HEK293T (cell line): ENCODE measurements at regions not wholly inside any gene's neighbourhood (a gene's known extent, or its start where the extent isn't known, plus 50 kb on each side); places are given as distances from the start of the nearest gene placed in this dataset.

Experiments used
- CTCF ChIA-PET: fragments of 350-600 bp; formaldehyde crosslinking; extraction: SDS; loops from one replicate; lab custom pipeline; 2021; ENCODE audit warnings: antibody characterized with exemption, inconsistent platforms; lab: Yijun Ruan, JAX
- POLR2A ChIA-PET: fragments of 350-600 bp; formaldehyde crosslinking; extraction: SDS; loops from one replicate; lab custom pipeline; 2020; ENCODE audit warnings: antibody characterized with exemption, inconsistent platforms; lab: Yijun Ruan, JAX
- DNase-seq: peaks from one replicate; pipeline ENCODE4 v3.0.0; 2012; ENCODE audit warnings: mixed read lengths; ENCODE audit errors: extremely low spot score
- ARNT ChIP-seq: fragments of 450-650 bp; IDR thresholded peaks from 2 replicates; pipeline ENCODE4 v1.6.1; 2017; ENCODE audit warnings: mild to moderate bottlenecking
- BHLHE40 ChIP-seq: fragments of 450-650 bp; IDR thresholded peaks from 2 replicates; pipeline ENCODE4 v1.6.1; 2016; ENCODE audit warnings: mild to moderate bottlenecking, moderate library complexity, borderline replicate concordance
- CTBP1 ChIP-seq: fragments of 450-650 bp; IDR thresholded peaks from 2 replicates; pipeline ENCODE4 v1.6.1; 2016; ENCODE audit warnings: borderline replicate concordance
- ELF4 ChIP-seq: fragments of 450-650 bp; IDR thresholded peaks from 2 replicates; pipeline ENCODE4 v1.6.1; 2017; ENCODE audit warnings: antibody characterized with exemption
- FOXA1 ChIP-seq: fragments of 450-650 bp; IDR thresholded peaks from 2 replicates; pipeline ENCODE4 v1.6.1; 2016; ENCODE audit warnings: mild to moderate bottlenecking
- FOXK2 ChIP-seq: fragments of 450-650 bp; IDR thresholded peaks from 2 replicates; pipeline ENCODE4 v1.6.1; 2016; ENCODE audit warnings: mild to moderate bottlenecking
- FOXM1 ChIP-seq: fragments of 450-650 bp; IDR thresholded peaks from 2 replicates; pipeline ENCODE4 v1.6.1; 2017; ENCODE audit warnings: mild to moderate bottlenecking, borderline replicate concordance
- HDGF ChIP-seq: fragments of 450-650 bp; IDR thresholded peaks from 2 replicates; pipeline ENCODE4 v1.6.1; 2017; ENCODE audit warnings: antibody characterized with exemption, borderline replicate concordance
- L3MBTL2 ChIP-seq: fragments of 450-650 bp; conservative IDR thresholded peaks from 2 replicates; pipeline ENCODE4 v1.6.1; 2016; ENCODE audit warnings: mild to moderate bottlenecking
- LEF1 ChIP-seq: fragments of 450-650 bp; IDR thresholded peaks from 2 replicates; pipeline ENCODE4 v1.6.1; 2017; ENCODE audit warnings: mild to moderate bottlenecking, borderline replicate concordance
- NFRKB ChIP-seq: fragments of 450-650 bp; IDR thresholded peaks from 2 replicates; pipeline ENCODE4 v1.6.1; 2016; ENCODE audit warnings: mild to moderate bottlenecking, moderate library complexity
- PKNOX1 ChIP-seq: fragments of 450-650 bp; IDR thresholded peaks from 2 replicates; pipeline ENCODE4 v1.6.1; 2016
- SP1 ChIP-seq: fragments of 450-650 bp; IDR thresholded peaks from 2 replicates; pipeline ENCODE4 v1.6.1; 2017
- SUZ12 ChIP-seq: fragments of 450-650 bp; IDR thresholded peaks from 2 replicates; pipeline ENCODE4 v1.6.1; 2016; ENCODE audit warnings: mild to moderate bottlenecking
- TARDBP ChIP-seq: fragments of 450-650 bp; IDR thresholded peaks from 2 replicates; pipeline ENCODE4 v1.6.1; 2016
- ZNF384 ChIP-seq: fragments of 450-650 bp; IDR thresholded peaks from 2 replicates; pipeline ENCODE4 v1.6.1; 2016

- ChIA-PET POLR2A (no interaction called here), CTCF (no interaction called here)
- no peak for DNase-seq
- TF ChIP-seq PKNOX1 (no peak), TARDBP (no peak), ZNF384 (no peak), ELF4 (no peak), L3MBTL2 (no peak), ARNT (no peak), LEF1 (no peak), HDGF (no peak), FOXA1 (no peak), NFRKB (no peak), CTBP1 (no peak), SUZ12 (no peak), BHLHE40 (no peak), FOXK2 (no peak)
Observed at GRCh38 chr9:7979611-7980010, 180.0 kb upstream of the DMAC1 start.

GRCh38 chr9:7977586-7977985 is 178.0 kb upstream of the DMAC1 start:
- POLR2A ChIA-PET: no interaction called here
- CTCF ChIA-PET: no interaction called here
- TF ChIP-seq ZNF384: no peak
- TF ChIP-seq L3MBTL2: no peak
- TF ChIP-seq PKNOX1: no peak
- TF ChIP-seq SUZ12: no peak
- TF ChIP-seq NFRKB: no peak
- TF ChIP-seq SP1: no peak
- TF ChIP-seq BHLHE40: no peak
- TF ChIP-seq FOXM1: no peak
- no peak for TF ChIP-seq HDGF
- no peak for TF ChIP-seq LEF1
- TF ChIP-seq CTBP1: no peak
- no peak for TF ChIP-seq FOXK2
- TF ChIP-seq FOXA1: no peak
- no peak for TF ChIP-seq TARDBP
- no peak for TF ChIP-seq ELF4
- no peak for TF ChIP-seq ARNT

GRCh38 chr9:7976856-7977255 is 177.3 kb upstream of the DMAC1 start:
- no peak for DNase-seq
- POLR2A ChIA-PET: no interaction called here
- no peak for TF ChIP-seq ARNT
- no peak for TF ChIP-seq TARDBP
- TF ChIP-seq CTBP1: no peak
- TF ChIP-seq BHLHE40: no peak
- CTCF ChIA-PET: interaction anchor here (0.6 kb wide), 1 partner anchor 78 kb away, joined by 3 read pairs; no protein-coding TSS in a partner anchor

More at GRCh38 chr9:7977586-7977985, 178.0 kb upstream of the DMAC1 start:
- DNase-seq: no peak

- ChIA-PET CTCF (no interaction called here), POLR2A (no interaction called here)
- DNase-seq: no peak
- TF ChIP-seq ZNF384 (no peak), L3MBTL2 (no peak), TARDBP (no peak), SUZ12 (no peak), LEF1 (no peak), FOXM1 (no peak), ELF4 (no peak), CTBP1 (no peak), BHLHE40 (no peak), HDGF (no peak), PKNOX1 (no peak), SP1 (no peak), ARNT (no peak), FOXA1 (no peak), NFRKB (no peak), FOXK2 (no peak)
Observed at GRCh38 chr9:7976167-7976755, 176.7 kb upstream of the DMAC1 start.

- ChIA-PET POLR2A (no interaction called here), CTCF (no interaction called here)
- DNase-seq: no peak
- no peak for TF ChIP-seq BHLHE40
- TF ChIP-seq PKNOX1: no peak
- no peak for TF ChIP-seq ELF4
- no peak for TF ChIP-seq FOXK2
- no peak for TF ChIP-seq CTBP1
- no peak for TF ChIP-seq NFRKB
- TF ChIP-seq LEF1: no peak
- TF ChIP-seq SUZ12: no peak
- TF ChIP-seq HDGF: no peak
- no peak for TF ChIP-seq TARDBP
- no peak for TF ChIP-seq ARNT
- TF ChIP-seq FOXM1: no peak
- TF ChIP-seq SP1: no peak
- TF ChIP-seq ZNF384: no peak
- TF ChIP-seq L3MBTL2: no peak
- no peak for TF ChIP-seq FOXA1
Observed at GRCh38 chr9:7975336-7975735, 175.8 kb upstream of the DMAC1 start.
